ENCODE measurements at regions not wholly inside any gene's neighbourhood (a gene's known extent, or its start where the extent isn't known, plus 50 kb on each side); places are given as distances from the start of the nearest gene placed in this dataset.

GRCh38 chr5:133723126-133723525, 110.8 kb upstream of the FSTL4 start:
- H3K4me3 ChIP-seq = no peak overlapping the region
- H3K36me3 ChIP-seq = no peaks in the 10 kb centered on the region
- H3K27me3 ChIP-seq = no peaks in the 10 kb centered on the region
- no peak for TF ChIP-seq CTCF (IDR thresholded peaks at IDR 0.05; ENCODE audit: low read depth, low read length)
- H3K4me1 ChIP-seq (ENCODE audit: low read depth) = no peaks in the 10 kb centered on the region
- H3K9me3 ChIP-seq (ENCODE audit: low read depth) = no peaks in the 10 kb centered on the region
- no peak overlapping the region for H3K27ac ChIP-seq
- no peak for DNase-seq (ENCODE audit: low read depth in 1 of 2, low spot score in 1 of 2)

- Histone ChIP-seq H3K4me1 (ENCODE audit: low read depth) (no peaks in the 10 kb centered on the region), H3K27ac (no peak overlapping the region), H3K4me3 (no peak overlapping the region), H3K36me3 (no peaks in the 10 kb centered on the region), H3K9me3 (ENCODE audit: low read depth) (no peaks in the 10 kb centered on the region), H3K27me3 (no peaks in the 10 kb centered on the region)
- no peak for DNase-seq (ENCODE audit: low read depth in 1 of 2, low spot score in 1 of 2)
- TF ChIP-seq CTCF (IDR thresholded peaks at IDR 0.05; ENCODE audit: low read depth, low read length) = no peak
These were observed 109.0 kb upstream of the FSTL4 start for GRCh38 chr5:133721365-133721764.

- no peak for DNase-seq (ENCODE audit: low read depth in 1 of 2, low spot score in 1 of 2)
- H3K9me3 ChIP-seq (ENCODE audit: low read depth) = no peaks in the 10 kb centered on the region
- H3K4me1 ChIP-seq (ENCODE audit: low read depth) = no peaks in the 10 kb centered on the region
- H3K27me3 ChIP-seq = no peaks in the 10 kb centered on the region
- no peaks in the 10 kb centered on the region for H3K36me3 ChIP-seq
- H3K27ac ChIP-seq = no peak overlapping the region
- no peak overlapping the region for H3K4me3 ChIP-seq
- no peak for TF ChIP-seq CTCF (IDR thresholded peaks at IDR 0.05; ENCODE audit: low read depth, low read length)
These were observed 106.1 kb upstream of the FSTL4 start for GRCh38 chr5:133718457-133718856.

GRCh38 chr5:133716532-133717183, 104.3 kb upstream of the FSTL4 start:
- no peak overlapping the region for H3K27ac ChIP-seq
- no peaks in the 10 kb centered on the region for H3K36me3 ChIP-seq
- DNase-seq (ENCODE audit: low read depth in 1 of 2, low spot score in 1 of 2) = no peak
- H3K4me3 ChIP-seq = no peak overlapping the region
- no peak for TF ChIP-seq CTCF (IDR thresholded peaks at IDR 0.05; ENCODE audit: low read depth, low read length)
- no peaks in the 10 kb centered on the region for H3K27me3 ChIP-seq
- no peaks in the 10 kb centered on the region for H3K4me1 ChIP-seq (ENCODE audit: low read depth)
- H3K9me3 ChIP-seq (ENCODE audit: low read depth) = no peaks in the 10 kb centered on the region

- Histone ChIP-seq H3K27ac (no peak overlapping the region), H3K36me3 (no peaks in the 10 kb centered on the region), H3K27me3 (no peaks in the 10 kb centered on the region), H3K4me1 (ENCODE audit: low read depth) (no peaks in the 10 kb centered on the region), H3K9me3 (ENCODE audit: low read depth) (no peaks in the 10 kb centered on the region), H3K4me3 (no peak overlapping the region)
- TF ChIP-seq CTCF (IDR thresholded peaks at IDR 0.05; ENCODE audit: low read depth, low read length) = no peak
- no peak for DNase-seq (ENCODE audit: low read depth in 1 of 2, low spot score in 1 of 2)
These were observed 103.3 kb upstream of the FSTL4 start for GRCh38 chr5:133715616-133716015.
